NCI-H1930 (cell line): ENCODE measurements at regions not wholly inside any gene's neighbourhood (a gene's known extent, or its start where the extent isn't known, plus 50 kb on each side); places are given as distances from the start of the nearest gene placed in this dataset.

Experiments used
- DNase-seq, 2 experiments: peaks; one replicate each; lab custom pipeline; 2025; lab: John Stamatoyannopoulos, UW

GRCh38 chr11:134746609-134747008 lies 334.6 kb upstream of the B3GAT1 start:
- no peak for DNase-seq

- DNase-seq, result no peak
Observed at GRCh38 chr11:134745456-134745855, 333.4 kb upstream of the B3GAT1 start.

- no peak for DNase-seq
Observed at GRCh38 chr11:134743820-134744195, 331.8 kb upstream of the B3GAT1 start.

DNA sequence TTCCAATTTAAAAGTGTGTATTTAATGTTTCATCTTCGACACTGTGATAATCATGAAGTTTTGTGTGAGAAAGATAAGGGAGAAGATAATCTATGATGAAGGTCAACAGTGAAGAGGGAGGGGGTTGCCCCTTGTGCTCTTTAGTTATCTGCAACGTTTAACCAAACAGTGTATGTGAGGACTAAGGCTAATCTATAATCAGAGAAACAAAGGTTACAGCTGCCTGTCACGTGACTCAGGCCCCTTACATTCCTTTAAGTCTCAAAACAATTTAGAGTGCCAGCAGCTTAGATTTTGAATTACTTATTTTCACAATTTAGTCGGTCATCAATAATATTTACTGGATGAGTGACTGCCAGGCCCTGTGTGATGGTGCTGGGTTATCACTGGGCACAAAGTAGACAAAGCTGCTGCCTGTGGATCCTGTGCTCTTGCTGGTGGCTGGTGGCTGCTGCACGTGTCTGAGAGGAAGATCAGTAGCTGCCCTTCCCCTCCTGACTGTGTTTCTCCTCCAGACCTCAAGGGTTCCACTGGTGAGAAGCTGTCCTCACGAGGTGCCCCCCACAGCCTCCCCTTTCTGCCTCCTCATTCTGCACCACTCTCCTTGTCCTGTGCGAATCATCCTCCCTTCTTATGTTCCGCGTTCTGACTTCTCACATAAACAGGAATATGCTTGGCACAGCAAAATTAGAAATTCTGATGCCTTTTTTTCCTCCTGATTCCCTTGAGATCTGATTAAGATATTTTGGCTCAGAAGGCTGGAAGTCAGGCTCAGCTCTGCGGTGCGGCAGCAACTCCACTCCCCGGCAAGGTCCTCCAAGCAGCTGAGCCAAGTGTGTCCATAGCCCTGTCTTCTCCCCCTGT lies 331.1 kb upstream of the B3GAT1 start:
- DNase-seq, result no peak

DNA sequence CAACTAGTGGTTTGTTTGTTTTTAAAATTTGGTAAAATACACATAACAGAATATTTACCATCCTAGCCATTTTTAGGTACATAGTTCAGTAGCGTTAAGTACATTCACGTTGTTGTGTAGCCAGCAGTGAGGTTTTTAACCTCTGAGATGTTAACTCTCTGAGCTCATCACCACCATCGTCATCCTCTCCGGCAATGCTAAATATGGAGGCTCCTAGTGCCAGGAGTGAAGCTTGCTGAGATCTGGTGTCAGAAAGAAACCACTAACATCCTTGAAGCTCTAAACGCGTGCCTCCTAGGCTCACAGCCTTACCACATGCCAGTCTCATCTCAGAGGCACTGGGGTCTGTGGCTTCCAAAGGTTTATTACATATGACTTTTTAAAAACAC lies 330.2 kb upstream of the B3GAT1 start:
- no peak for DNase-seq

DNA sequence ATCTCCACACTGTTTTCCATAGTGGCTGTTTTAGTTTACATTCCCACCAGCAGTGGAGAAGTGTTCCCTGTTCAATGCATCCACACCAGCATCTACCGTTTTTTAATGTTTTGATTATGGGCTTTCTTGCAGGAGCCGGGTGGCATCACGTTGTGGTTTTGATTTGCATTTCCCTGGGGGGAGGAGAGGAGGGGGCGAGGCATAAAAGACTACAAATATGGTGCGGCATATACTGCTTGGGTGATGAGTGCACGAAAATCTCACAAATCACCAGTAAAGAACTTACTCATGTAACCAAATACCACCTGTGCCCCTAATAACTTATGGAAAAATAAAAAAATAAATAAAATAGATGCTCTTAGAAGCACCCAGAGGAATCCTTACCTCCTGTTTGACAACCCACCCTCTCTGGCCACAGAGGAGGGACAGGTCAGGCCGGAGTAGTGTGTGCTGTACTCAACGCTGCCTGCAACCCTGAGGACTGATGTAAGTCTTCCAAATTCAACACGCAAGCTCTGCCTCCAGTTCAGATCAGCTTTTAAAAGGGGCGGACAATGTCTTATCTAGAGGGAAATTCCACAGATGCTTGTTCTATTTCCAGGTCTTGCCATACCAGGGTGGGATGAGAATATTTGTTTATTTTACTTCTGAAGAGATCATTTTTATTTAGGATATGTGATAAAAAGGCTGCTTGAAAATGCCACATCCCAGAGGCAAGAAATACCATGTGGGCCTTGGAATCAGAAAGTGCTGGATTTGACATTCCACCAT lies 329.6 kb upstream of the B3GAT1 start:
- DNase-seq, result no peak

DNA sequence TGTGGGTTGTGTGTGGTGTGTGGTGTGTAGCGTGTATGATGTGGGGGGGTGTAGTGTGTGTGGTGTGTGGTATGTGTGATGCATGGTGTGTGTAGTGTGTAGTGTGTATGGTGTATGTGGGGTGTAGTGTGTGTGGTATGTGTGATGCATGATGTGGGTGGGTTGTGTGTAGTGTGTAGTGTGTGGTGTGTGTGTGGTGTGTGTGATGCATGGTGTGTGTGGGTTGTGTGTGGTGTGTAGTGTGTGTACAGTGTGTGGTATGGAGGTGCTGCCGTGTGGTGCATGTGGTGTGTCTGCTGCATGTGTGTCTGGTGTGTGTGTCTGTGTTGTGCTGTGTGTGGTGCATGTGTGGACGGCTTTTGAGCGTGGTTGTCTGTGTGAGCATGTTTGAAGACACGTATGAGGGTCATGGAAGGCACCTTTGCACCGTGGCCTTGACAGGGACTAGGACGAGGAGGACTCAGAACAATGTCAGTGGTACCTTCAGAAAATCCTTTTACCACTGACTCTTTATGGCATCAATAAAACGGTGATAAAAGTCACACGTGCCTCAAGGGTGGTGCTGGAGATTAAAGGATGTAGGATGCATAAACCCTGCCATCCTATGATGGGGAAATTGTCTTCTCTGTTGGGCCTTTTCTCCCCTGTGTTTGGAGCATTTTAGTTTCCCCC lies 328.7 kb upstream of the B3GAT1 start:
- DNase-seq, result no peak

DNA sequence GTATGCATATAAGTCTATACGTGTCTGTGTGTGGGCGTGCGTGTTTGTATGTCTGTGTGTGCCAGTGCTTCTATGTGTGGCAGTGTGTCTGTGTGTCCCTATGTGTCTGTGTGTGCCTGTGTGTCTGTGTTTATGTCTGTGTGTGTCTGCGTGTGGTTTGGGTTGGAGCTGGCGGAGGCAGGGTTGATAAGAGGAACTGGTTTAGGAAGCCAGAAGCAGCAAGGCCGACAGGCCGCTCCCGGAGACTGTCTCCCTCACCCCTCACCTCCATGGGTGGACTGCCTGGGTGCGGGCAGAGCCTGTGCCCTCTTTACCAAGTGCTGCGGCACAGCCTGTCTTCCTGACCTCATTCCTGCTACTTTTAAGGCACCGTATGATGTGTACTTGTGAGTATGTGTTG lies 327.1 kb upstream of the B3GAT1 start:
- no peak for DNase-seq

DNA sequence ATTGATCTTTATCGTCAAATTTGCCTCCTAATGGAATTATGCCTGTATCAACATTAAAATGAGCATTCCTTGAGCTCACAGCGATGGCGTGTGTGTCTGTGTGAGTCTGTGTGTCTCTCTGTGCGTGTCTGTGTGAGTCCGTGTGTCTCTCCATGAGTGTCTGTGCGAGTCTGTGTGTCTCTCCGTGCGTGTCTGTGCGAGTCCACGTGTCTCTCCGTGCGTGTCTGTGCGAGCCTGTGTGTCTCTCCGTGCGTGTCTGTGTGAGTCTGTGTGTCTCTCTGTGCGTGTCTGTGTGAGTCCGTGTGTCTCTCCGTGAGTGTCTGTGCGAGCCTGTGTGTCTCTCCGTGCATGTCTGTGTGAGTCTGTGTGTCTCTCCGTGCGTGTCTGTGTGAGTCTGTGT lies 326.5 kb upstream of the B3GAT1 start:
- DNase-seq, result no peak

GRCh38 chr11:134737563-134738510 lies 325.8 kb upstream of the B3GAT1 start:
- DNase-seq, result no peak

DNA sequence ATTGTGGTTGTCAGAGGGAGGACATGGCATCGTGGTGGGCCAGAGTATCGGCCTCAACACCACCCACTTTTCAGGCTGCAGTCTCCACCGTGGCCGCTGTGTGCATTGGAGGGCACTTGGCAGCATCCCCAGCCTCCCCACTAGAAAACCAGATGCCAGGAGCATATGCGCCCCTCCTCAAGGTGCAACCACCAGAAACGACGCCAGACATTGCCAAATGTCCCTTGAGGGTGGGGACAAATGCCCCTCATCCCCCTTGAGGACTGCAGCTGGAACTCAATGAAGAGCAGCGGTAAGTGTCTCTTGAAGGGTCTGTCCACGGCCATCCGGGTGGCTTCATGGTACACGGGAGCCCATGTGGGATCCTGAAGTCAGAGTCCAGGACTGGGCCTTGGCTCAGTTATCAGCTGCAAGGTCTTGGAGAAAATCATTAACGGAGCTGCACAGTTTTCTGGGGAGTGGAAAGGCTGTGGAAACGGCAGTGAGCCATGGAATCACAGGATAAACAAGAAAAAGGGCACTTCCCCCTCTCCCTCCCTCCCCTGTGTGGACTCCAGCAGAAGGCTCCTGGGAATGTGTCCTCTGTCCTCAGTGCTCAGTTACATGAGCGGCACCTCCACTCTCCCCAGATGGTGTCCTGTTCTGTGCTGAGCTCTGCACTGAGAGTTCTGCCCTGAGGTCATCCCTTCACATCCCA lies 324.4 kb upstream of the B3GAT1 start:
- no peak for DNase-seq

- no peak for DNase-seq
Observed at GRCh38 chr11:134734894-134735293, 322.9 kb upstream of the B3GAT1 start.

GRCh38 chr11:134734141-134734845 lies 322.3 kb upstream of the B3GAT1 start:
- DNase-seq, result no peak

DNA sequence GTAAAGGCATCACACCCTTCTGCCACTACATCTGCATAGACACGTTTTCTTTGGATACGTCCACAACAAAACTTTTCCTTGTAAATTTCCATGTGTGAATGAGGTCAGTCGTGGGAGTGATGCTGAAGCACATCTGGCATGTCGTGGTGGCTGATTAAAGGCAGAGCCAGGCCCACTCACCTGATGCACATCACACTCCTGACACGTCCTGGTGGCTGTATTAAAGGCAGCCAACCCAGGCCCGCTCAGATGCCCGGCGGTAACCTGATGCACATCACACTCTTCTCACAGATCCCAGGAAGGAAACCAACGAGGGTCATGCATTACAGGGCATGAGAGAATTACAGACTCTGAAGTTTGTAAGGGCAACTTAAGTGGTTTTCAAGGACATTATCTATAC lies 321.6 kb upstream of the B3GAT1 start:
- no peak for DNase-seq

DNA sequence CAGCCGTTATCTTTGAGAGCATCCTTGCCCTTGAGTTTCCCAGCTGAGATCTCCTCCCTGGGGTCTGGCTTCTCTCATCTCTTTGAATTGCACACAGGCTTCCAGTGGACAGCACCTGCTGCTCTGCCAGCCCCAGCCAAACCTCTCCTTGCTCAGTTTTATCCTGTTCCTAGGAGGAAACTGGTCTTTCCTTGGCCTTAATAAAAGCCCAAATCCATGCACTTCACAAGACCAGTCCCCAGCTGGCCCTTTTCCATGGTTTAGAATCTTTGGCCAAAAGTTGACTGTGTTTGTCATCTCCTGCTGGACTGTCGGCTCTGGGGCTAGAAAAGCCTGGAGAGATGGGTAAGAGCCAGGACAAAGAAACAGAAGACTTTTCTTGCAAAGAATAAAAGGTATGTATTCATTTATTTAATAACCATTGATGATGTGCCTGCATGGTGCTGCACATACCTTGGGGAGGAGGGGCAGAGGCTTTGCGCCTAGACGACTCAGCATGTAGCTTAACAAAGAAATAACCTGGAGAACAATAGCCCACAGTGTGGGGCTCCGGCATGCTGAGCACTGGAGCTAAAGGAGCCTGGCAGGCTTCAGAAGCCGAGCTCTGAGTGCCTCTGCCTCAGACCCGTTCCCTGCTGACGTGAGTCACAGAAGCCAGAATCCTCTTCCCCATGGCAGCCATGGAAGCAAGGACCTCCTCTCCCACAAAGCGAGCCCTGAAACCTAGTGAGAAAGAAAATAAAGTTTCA lies 319.3 kb upstream of the B3GAT1 start:
- no peak for DNase-seq

GRCh38 chr11:134730561-134731212 lies 318.6 kb upstream of the B3GAT1 start:
- no peak for DNase-seq

GRCh38 chr11:134730101-134730500 lies 318.1 kb upstream of the B3GAT1 start:
- no peak for DNase-seq

GRCh38 chr11:134728186-134728585 lies 316.1 kb upstream of the B3GAT1 start:
- no peak for DNase-seq

DNA sequence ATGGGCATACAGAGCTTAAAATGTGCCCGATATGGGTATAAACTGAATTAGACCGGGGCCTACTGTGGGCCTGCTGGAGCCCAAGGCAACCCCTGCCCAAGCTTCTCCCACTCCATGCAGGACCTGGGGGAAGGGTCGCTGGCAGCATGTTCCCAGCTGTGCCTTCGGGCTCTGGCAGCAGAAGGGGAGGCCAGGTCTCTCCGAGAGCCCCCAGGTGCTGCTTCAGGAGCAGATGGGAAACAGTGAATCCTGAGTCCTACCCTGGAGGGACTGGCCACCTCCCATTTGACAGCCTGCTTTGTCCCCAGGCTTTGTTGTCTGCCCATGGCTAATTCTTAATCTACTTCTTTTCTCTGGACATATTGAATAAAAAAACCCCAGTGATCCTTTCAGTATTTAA lies 315.6 kb upstream of the B3GAT1 start:
- DNase-seq, result no peak
